ENCODE measurements at regions not wholly inside any gene's neighbourhood (a gene's known extent, or its start where the extent isn't known, plus 50 kb on each side); places are given as distances from the start of the nearest gene placed in this dataset.

- DNase-seq (ENCODE audit: low read depth in 2 of 2): no peak
Measured at GRCh38 chr7:32428546-32428945, 61.6 kb downstream of the LSM5 start.

GRCh38 chr7:32427769-32428291 lies 62.4 kb downstream of the LSM5 start:
- DNase-seq (ENCODE audit: low read depth in 2 of 2): peak; percentile 36 to 45

GRCh38 chr7:32416846-32417245 lies 73.3 kb downstream of the LSM5 start:
- no peak for DNase-seq (ENCODE audit: low read depth in 2 of 2)

- no peak for DNase-seq (ENCODE audit: low read depth in 2 of 2)
Measured at GRCh38 chr7:32415936-32416335, 74.2 kb downstream of the LSM5 start.

- DNase-seq (ENCODE audit: low read depth in 2 of 2): no peak
Measured at GRCh38 chr7:32415519-32415918, 74.7 kb downstream of the LSM5 start.

- DNase-seq (ENCODE audit: low read depth in 2 of 2): no peak
Measured at GRCh38 chr7:32412471-32412870, 77.7 kb downstream of the LSM5 start.

GRCh38 chr7:32410545-32410944 lies 79.6 kb downstream of the LSM5 start:
- no peak for DNase-seq (ENCODE audit: low read depth in 2 of 2)

- DNase-seq (ENCODE audit: low read depth in 2 of 2): no peak
Measured at GRCh38 chr7:32406386-32406785, 83.8 kb downstream of the LSM5 start.

- no peak for DNase-seq (ENCODE audit: low read depth in 2 of 2)
Measured at GRCh38 chr7:32403463-32404229, 86.5 kb downstream of the LSM5 start.

- no peak for DNase-seq (ENCODE audit: low read depth in 2 of 2)
Measured at GRCh38 chr7:32400676-32401075, 89.5 kb downstream of the LSM5 start.

GRCh38 chr7:32399311-32399710 lies 90.9 kb downstream of the LSM5 start:
- no peak for DNase-seq (ENCODE audit: low read depth in 2 of 2)

- no peak for DNase-seq (ENCODE audit: low read depth in 2 of 2)
Measured at GRCh38 chr7:32395168-32395567, 95.0 kb downstream of the LSM5 start.

GRCh38 chr7:32393861-32394260 lies 96.3 kb downstream of the LSM5 start:
- DNase-seq (ENCODE audit: low read depth in 2 of 2): no peak

- DNase-seq (ENCODE audit: low read depth in 2 of 2): no peak
Measured at GRCh38 chr7:32390210-32390609, 100.0 kb downstream of the LSM5 start.

GRCh38 chr7:32385316-32385956 lies 104.7 kb downstream of the LSM5 start:
- no peak for DNase-seq (ENCODE audit: low read depth in 2 of 2)

GRCh38 chr7:32381024-32381601 lies 109.1 kb downstream of the LSM5 start:
- DNase-seq (ENCODE audit: low read depth in 2 of 2): no peak

GRCh38 chr7:32379510-32380112 lies 110.6 kb downstream of the LSM5 start:
- no peak for DNase-seq (ENCODE audit: low read depth in 2 of 2)

- no peak for DNase-seq (ENCODE audit: low read depth in 2 of 2)
Measured at GRCh38 chr7:32378988-32379387, 111.2 kb downstream of the LSM5 start.

- no peak for DNase-seq (ENCODE audit: low read depth in 2 of 2)
Measured at GRCh38 chr7:32364581-32364980, 125.6 kb downstream of the LSM5 start.

GRCh38 chr7:32360127-32360526 lies 130.1 kb downstream of the LSM5 start:
- DNase-seq (ENCODE audit: low read depth in 2 of 2): no peak

GRCh38 chr7:32357535-32358277 lies 132.5 kb downstream of the LSM5 start:
- DNase-seq (ENCODE audit: low read depth in 2 of 2): no peak

Measured in fibroblast of skin of left biceps (primary cell).